Keratinocyte (primary cell): ENCODE measurements at regions not wholly inside any gene's neighbourhood (a gene's known extent, or its start where the extent isn't known, plus 50 kb on each side); places are given as distances from the start of the nearest gene placed in this dataset.

Experiments
- DNase-seq: peaks from one replicate; pipeline ENCODE4 v3.0.0-alpha.2; 2011; ENCODE audit warnings: low read depth, missing footprints, low spot score
- FAIRE-seq: peaks from 2 replicates; lab custom pipeline; 2011; peaks lifted over from hg19 to GRCh38; lab: Jason Lieb, UNC
- H2AFZ ChIP-seq: 2 replicates; pipeline ENCODE4 v1.6.0; 2012; ENCODE audit warnings: low read length, control low read depth, inconsistent platforms; ENCODE audit not compliant: control insufficient read depth
- H3K27ac ChIP-seq: 2 replicates; pipeline ENCODE4 v1.5.1; 2011; ENCODE audit warnings: low read length; ENCODE audit not compliant: control insufficient read depth, insufficient read depth
- H3K27me3 ChIP-seq: 3 replicates; pipeline ENCODE4 v1.6.0; 2011; ENCODE audit warnings: low read length; ENCODE audit not compliant: control insufficient read depth, insufficient read depth; ENCODE audit errors: extremely low read depth
- H3K36me3 ChIP-seq, 2 experiments: 2 replicates in 1 of 2; 3 replicates in 1 of 2; pipeline ENCODE4 v1.5.1; 2011; ENCODE audit warnings: low read length in 2 of 2, mild to moderate bottlenecking in 1 of 2; ENCODE audit not compliant: control insufficient read depth in 2 of 2, insufficient read depth in 2 of 2; ENCODE audit errors: extremely low read depth in 1 of 2
- H3K4me1 ChIP-seq: 3 replicates; pipeline ENCODE4 v1.5.1; 2011; ENCODE audit warnings: low read length; ENCODE audit not compliant: control insufficient read depth, insufficient read depth; ENCODE audit errors: extremely low read depth
- H3K4me2 ChIP-seq: 3 replicates; pipeline ENCODE4 v1.6.0; 2011; ENCODE audit warnings: low read depth, low read length; ENCODE audit not compliant: control insufficient read depth, insufficient read depth; ENCODE audit errors: extremely low read depth
- H3K4me3 ChIP-seq, 3 experiments: fragments of 200-600 bp in 1 of 3; sonication (generic) in 1 of 3; 2 replicates in 2 of 3; 3 replicates in 1 of 3; pipeline ENCODE4 v1.5.1; 2011 to 2016; ENCODE audit warnings: low read length in 3 of 3, mild to moderate bottlenecking in 3 of 3, control low read depth in 2 of 3, inconsistent platforms in 1 of 3, low read depth in 1 of 3, mixed read lengths in 1 of 3, mixed run types in 1 of 3, moderate library complexity in 1 of 3; ENCODE audit not compliant: control insufficient read depth in 2 of 3, insufficient read depth in 2 of 3; ENCODE audit errors: extremely low read depth in 1 of 3
- H3K79me2 ChIP-seq: 2 replicates; pipeline ENCODE4 v1.6.0; 2012; ENCODE audit warnings: low read length; ENCODE audit not compliant: control insufficient read depth, insufficient read depth
- H3K9ac ChIP-seq: 3 replicates; pipeline ENCODE4 v1.6.0; 2011; ENCODE audit warnings: low read length; ENCODE audit not compliant: control insufficient read depth, insufficient read depth; ENCODE audit errors: extremely low read depth
- H3K9me1 ChIP-seq: 3 replicates; pipeline ENCODE4 v1.6.0; 2011; ENCODE audit warnings: low read length; ENCODE audit not compliant: control insufficient read depth, insufficient read depth; ENCODE audit errors: extremely low read depth
- H3K9me3 ChIP-seq: 2 replicates; pipeline ENCODE4 v1.5.1; 2012; ENCODE audit warnings: low read depth, low read length; ENCODE audit not compliant: control insufficient read depth
- H4K20me1 ChIP-seq: 3 replicates; pipeline ENCODE4 v1.6.0; 2011; ENCODE audit warnings: low read length; ENCODE audit not compliant: control insufficient read depth, insufficient read depth; ENCODE audit errors: extremely low read depth
- CTCF ChIP-seq, 3 experiments: IDR thresholded peaks in 1 of 3; conservative IDR thresholded peaks in 1 of 3; optimal IDR thresholded peaks in 1 of 3; 2 replicates in 2 of 3; 3 replicates in 1 of 3; pipeline versions ENCODE3 to v1.5.1; 2011; ENCODE audit warnings: low read length in 3 of 3, mild to moderate bottlenecking in 3 of 3, moderate library complexity in 2 of 3, control low read depth in 1 of 3, inconsistent platforms in 1 of 3; ENCODE audit not compliant: insufficient read depth in 2 of 3; ENCODE audit errors: extremely low read depth in 1 of 3
- EZH2 ChIP-seq: IDR thresholded peaks from one replicate; pipeline ENCODE4 v1.6.1; 2012; ENCODE audit warnings: inconsistent platforms, mild to moderate bottlenecking, low read length, moderate library complexity
- dilution Hi-C: fragments of 300-500 bp; cut with MboI; formaldehyde crosslinking; loops from one replicate; pipeline ENCODE4 v1.7.0; 2020; ENCODE audit warnings: low sequenced_read_pairs; ENCODE audit not compliant: extremely low pct_ligation_motif_present

- Histone ChIP-seq H4K20me1 (no peaks in the 10 kb centered on the region), H3K9me1 (no peaks in the 10 kb centered on the region), H3K4me1 (no peaks in the 10 kb centered on the region), H3K4me3 (no peak overlapping the region), H3K4me2 (no peak overlapping the region), H3K27ac (no peak overlapping the region), H3K9me3 (no peaks in the 10 kb centered on the region), H3K79me2 (no peaks in the 10 kb centered on the region), H3K27me3 (no peaks in the 10 kb centered on the region), H3K9ac (no peak overlapping the region), H2AFZ (no peak overlapping the region), H3K36me3 (no peaks in the 10 kb centered on the region)
- TF ChIP-seq EZH2 (no peak), CTCF (optimal IDR thresholded peaks at IDR 0.05 in 1 of 3, IDR thresholded peaks at IDR 0.05 in 1 of 3, conservative IDR thresholded peaks at IDR 0.05 in 1 of 3; ENCODE audit: extremely low read depth in 1 of 3, insufficient read depth in 2 of 3, low read length in 3 of 3) (no peak)
- FAIRE-seq: no peak
- dilution Hi-C loops: no loop called here
- no peak for DNase-seq
Measured at GRCh38 chr4:137762591-137762990, 230.3 kb upstream of the PCDH18 start.

GRCh38 chr4:137754652-137755471 is 222.6 kb upstream of the PCDH18 start:
- Histone ChIP-seq H3K9me3 (no peaks in the 10 kb centered on the region), H4K20me1 (no peaks in the 10 kb centered on the region), H3K4me3 (peak overlapping the region in 1 of 3 experiments; percentile 19), H3K4me2 (peak overlapping the region; percentile 59), H3K27me3 (no peaks in the 10 kb centered on the region), H2AFZ (peak overlapping the region; percentile 24), H3K9me1 (no peaks in the 10 kb centered on the region), H3K27ac (no peak overlapping the region), H3K4me1 (peaks cover 9% of the 10 kb centered on the region), H3K79me2 (no peaks in the 10 kb centered on the region), H3K36me3 (no peaks in the 10 kb centered on the region), H3K9ac (no peak overlapping the region)
- dilution Hi-C loops: no loop called here
- FAIRE-seq: peak; percentile 65
- no peak for TF ChIP-seq EZH2
- no peak for TF ChIP-seq CTCF (optimal IDR thresholded peaks at IDR 0.05 in 1 of 3, IDR thresholded peaks at IDR 0.05 in 1 of 3, conservative IDR thresholded peaks at IDR 0.05 in 1 of 3; ENCODE audit: extremely low read depth in 1 of 3, insufficient read depth in 2 of 3, low read length in 3 of 3)
- peak; percentile 66 for DNase-seq
